ENCODE measurements at regions not wholly inside any gene's neighbourhood (a gene's known extent, or its start where the extent isn't known, plus 50 kb on each side); places are given as distances from the start of the nearest gene placed in this dataset.

DNA sequence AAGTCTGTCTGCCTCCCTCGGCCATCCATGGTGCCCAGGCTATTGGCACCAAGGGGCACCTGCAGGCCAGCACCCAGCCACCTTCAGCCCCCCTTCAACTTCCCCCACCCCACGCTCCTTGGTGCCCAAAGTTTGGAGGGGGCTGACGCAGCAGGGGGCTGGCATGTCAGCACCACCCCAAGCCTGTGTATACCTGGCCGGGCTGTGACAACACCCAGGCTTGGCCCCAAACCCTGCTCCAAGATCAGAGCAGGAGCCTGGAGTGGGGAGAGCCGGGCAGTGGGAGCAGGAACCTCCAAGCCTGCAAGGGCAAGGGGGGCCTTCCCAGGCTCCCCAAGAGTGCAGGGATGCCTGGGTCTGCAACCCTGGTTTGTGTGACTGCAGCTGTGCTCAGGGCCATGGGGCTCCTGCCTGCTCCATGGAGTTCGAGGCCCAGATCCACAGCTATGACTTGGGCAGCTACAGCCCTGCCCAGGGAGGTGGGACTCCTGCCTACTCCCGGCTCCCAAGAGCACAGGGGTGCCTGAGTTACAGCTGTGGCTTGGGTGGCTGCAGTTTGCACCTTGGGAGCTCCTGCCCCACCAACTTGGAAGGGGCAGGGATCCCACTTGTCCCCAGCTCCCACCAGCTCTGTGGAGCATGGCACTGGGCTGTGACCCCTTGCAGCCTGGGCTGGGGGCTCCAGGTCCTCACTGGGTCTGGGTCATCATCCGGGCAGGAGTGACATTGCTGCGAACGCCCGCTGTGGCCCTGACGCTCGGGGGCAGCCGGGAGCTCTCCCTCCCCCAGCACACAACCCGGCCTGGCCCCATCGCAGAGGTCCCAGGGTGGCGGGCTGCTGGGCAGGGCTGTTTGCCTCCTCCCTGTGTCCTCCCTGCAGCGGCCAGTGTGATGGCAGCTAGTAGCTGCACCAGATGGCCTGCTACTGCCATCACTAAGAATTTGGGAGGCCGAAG lies 175.5 kb upstream of the SDK2 start (continued):
- no peak for TF ChIP-seq HDAC1 (IDR thresholded peaks at IDR 0.05)
- TF ChIP-seq, protein P1, sequence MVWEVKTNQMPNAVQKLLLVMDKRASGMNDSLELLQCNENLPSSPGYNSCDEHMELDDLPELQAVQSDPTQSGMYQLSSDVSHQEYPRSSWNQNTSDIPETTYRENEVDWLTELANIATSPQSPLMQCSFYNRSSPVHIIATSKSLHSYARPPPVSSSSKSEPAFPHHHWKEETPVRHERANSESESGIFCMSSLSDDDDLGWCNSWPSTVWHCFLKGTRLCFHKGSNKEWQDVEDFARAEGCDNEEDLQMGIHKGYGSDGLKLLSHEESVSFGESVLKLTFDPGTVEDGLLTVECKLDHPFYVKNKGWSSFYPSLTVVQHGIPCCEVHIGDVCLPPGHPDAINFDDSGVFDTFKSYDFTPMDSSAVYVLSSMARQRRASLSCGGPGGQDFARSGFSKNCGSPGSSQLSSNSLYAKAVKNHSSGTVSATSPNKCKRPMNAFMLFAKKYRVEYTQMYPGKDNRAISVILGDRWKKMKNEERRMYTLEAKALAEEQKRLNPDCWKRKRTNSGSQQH (CRISPR knock-in tag; IDR thresholded peaks at IDR 0.05): no peak

GRCh38 chr17:73820686-73821448 lies 176.6 kb upstream of the SDK2 start:
- FAIRE-seq (no peak), DNase-seq (ENCODE audit: extremely low read depth in 1 of 4, low spot score in 3 of 4) (peak in 3 of 4 experiments; percentile 13 to 15 (median 15)), ATAC-seq (peak; percentile 55; the same call in 1 of the 3 replicates)
- ChIA-PET POLR2A (interaction anchor here (1.0 kb wide), 1 partner anchor 111 kb away, joined by 3 read pairs; no protein-coding TSS in a partner anchor), CTCF (ENCODE audit: low intra/inter-chr PET ratio) (no interaction called here)
- in situ Hi-C loops (cut with MboI) (no loop called here), intact Hi-C loops (cut with micrococcal nuclease) (no loop called here)
- Histone ChIP-seq H3K9ac (ENCODE audit: insufficient read depth in 1 of 2, low read depth in 2 of 2, low read length in 2 of 2) (no peak overlapping the region), H3K4me1 (replicated peaks in 1 of 2; ENCODE audit: control insufficient read depth in 2 of 2, insufficient read depth in 2 of 2, low read length in 2 of 2) (no peaks in the 10 kb centered on the region), H3K9me1 (ENCODE audit: control insufficient read depth, insufficient read depth, low read length) (no peaks in the 10 kb centered on the region), H2AFZ (ENCODE audit: low read depth, low read length) (no peak overlapping the region), H3K79me2 (ENCODE audit: control insufficient read depth, insufficient read depth, low read length) (no peaks in the 10 kb centered on the region), H4K20me1 (replicated peaks; ENCODE audit: control insufficient read depth, insufficient read depth, low read length) (peaks cover under 1% of the 10 kb centered on the region; the same call in 1 of the 2 replicates), H3K27me3 (ENCODE audit: control insufficient read depth in 2 of 2, insufficient read depth in 2 of 2, low read length in 2 of 2) (peaks cover 0 to 20% of the 10 kb centered on the region in 2 experiments; a peak in 3 of 5 replicates), H3K4me2 (ENCODE audit: insufficient read depth, low read length) (no peak overlapping the region), H3K36me3 (ENCODE audit: control insufficient read depth, insufficient read depth, low read length) (no peaks in the 10 kb centered on the region), H3K9me3 (replicated peaks; ENCODE audit: control insufficient read depth, insufficient read depth, low read depth, low read length) (no peaks in the 10 kb centered on the region), H3K27ac (ENCODE audit: extremely low read depth, low read depth, low read length) (no peak overlapping the region), H3K4me3 (no peak overlapping the region)
- TF ChIP-seq RAD21 (CRISPR knock-in tag; conservative IDR thresholded peaks at IDR 0.05 in 1 of 2, IDR thresholded peaks at IDR 0.05 in 1 of 2) (0 out of 4 replicates have a peak, but pooled peaks of 1 of the 2 experiments have one; percentile 31), MIER1 (IDR thresholded peaks at IDR 0.05; ENCODE audit: low read depth) (no peak)
- TF ChIP-seq, protein P2, sequence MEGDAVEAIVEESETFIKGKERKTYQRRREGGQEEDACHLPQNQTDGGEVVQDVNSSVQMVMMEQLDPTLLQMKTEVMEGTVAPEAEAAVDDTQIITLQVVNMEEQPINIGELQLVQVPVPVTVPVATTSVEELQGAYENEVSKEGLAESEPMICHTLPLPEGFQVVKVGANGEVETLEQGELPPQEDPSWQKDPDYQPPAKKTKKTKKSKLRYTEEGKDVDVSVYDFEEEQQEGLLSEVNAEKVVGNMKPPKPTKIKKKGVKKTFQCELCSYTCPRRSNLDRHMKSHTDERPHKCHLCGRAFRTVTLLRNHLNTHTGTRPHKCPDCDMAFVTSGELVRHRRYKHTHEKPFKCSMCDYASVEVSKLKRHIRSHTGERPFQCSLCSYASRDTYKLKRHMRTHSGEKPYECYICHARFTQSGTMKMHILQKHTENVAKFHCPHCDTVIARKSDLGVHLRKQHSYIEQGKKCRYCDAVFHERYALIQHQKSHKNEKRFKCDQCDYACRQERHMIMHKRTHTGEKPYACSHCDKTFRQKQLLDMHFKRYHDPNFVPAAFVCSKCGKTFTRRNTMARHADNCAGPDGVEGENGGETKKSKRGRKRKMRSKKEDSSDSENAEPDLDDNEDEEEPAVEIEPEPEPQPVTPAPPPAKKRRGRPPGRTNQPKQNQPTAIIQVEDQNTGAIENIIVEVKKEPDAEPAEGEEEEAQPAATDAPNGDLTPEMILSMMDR (IDR thresholded peaks at IDR 0.05 in 2 of 3, conservative IDR thresholded peaks at IDR 0.05 in 1 of 3; ENCODE audit: insufficient read depth in 2 of 3, low read depth in 1 of 3, low read length in 3 of 3): peak; percentile 24 to 46 (median 38); a peak in 5 of 6 replicates
- no TSS peak for BruUV-seq (replicated peaks)
- WGBS (ENCODE audit: insufficient coverage, low coverage, missing lambda C conversion rate): under 1% methylated on average over 20 of the region's 20 CpGs
